Keratinocyte (primary cell): ENCODE measurements at regions not wholly inside any gene's neighbourhood (a gene's known extent, or its start where the extent isn't known, plus 50 kb on each side); places are given as distances from the start of the nearest gene placed in this dataset.

Experiments used
- DNase-seq: peaks from one replicate; pipeline ENCODE4 v3.0.0-alpha.2; 2011; ENCODE audit warnings: low read depth, missing footprints, low spot score
- FAIRE-seq: peaks from 2 replicates; lab custom pipeline; 2011; peaks lifted over from hg19 to GRCh38; lab: Jason Lieb, UNC
- H2AFZ ChIP-seq: 2 replicates; pipeline ENCODE4 v1.6.0; 2012; ENCODE audit warnings: low read length, control low read depth, inconsistent platforms; ENCODE audit not compliant: control insufficient read depth
- H3K27ac ChIP-seq: 2 replicates; pipeline ENCODE4 v1.5.1; 2011; ENCODE audit warnings: low read length; ENCODE audit not compliant: control insufficient read depth, insufficient read depth
- H3K27me3 ChIP-seq: 3 replicates; pipeline ENCODE4 v1.6.0; 2011; ENCODE audit warnings: low read length; ENCODE audit not compliant: control insufficient read depth, insufficient read depth; ENCODE audit errors: extremely low read depth
- H3K36me3 ChIP-seq, 2 experiments: 2 replicates in 1 of 2; 3 replicates in 1 of 2; pipeline ENCODE4 v1.5.1; 2011; ENCODE audit warnings: low read length in 2 of 2, mild to moderate bottlenecking in 1 of 2; ENCODE audit not compliant: control insufficient read depth in 2 of 2, insufficient read depth in 2 of 2; ENCODE audit errors: extremely low read depth in 1 of 2
- H3K4me1 ChIP-seq: 3 replicates; pipeline ENCODE4 v1.5.1; 2011; ENCODE audit warnings: low read length; ENCODE audit not compliant: control insufficient read depth, insufficient read depth; ENCODE audit errors: extremely low read depth
- H3K4me2 ChIP-seq: 3 replicates; pipeline ENCODE4 v1.6.0; 2011; ENCODE audit warnings: low read depth, low read length; ENCODE audit not compliant: control insufficient read depth, insufficient read depth; ENCODE audit errors: extremely low read depth
- H3K4me3 ChIP-seq, 3 experiments: fragments of 200-600 bp in 1 of 3; sonication (generic) in 1 of 3; 2 replicates in 2 of 3; 3 replicates in 1 of 3; pipeline ENCODE4 v1.5.1; 2011 to 2016; ENCODE audit warnings: low read length in 3 of 3, mild to moderate bottlenecking in 3 of 3, control low read depth in 2 of 3, inconsistent platforms in 1 of 3, low read depth in 1 of 3, mixed read lengths in 1 of 3, mixed run types in 1 of 3, moderate library complexity in 1 of 3; ENCODE audit not compliant: control insufficient read depth in 2 of 3, insufficient read depth in 2 of 3; ENCODE audit errors: extremely low read depth in 1 of 3
- H3K79me2 ChIP-seq: 2 replicates; pipeline ENCODE4 v1.6.0; 2012; ENCODE audit warnings: low read length; ENCODE audit not compliant: control insufficient read depth, insufficient read depth
- H3K9ac ChIP-seq: 3 replicates; pipeline ENCODE4 v1.6.0; 2011; ENCODE audit warnings: low read length; ENCODE audit not compliant: control insufficient read depth, insufficient read depth; ENCODE audit errors: extremely low read depth
- H3K9me1 ChIP-seq: 3 replicates; pipeline ENCODE4 v1.6.0; 2011; ENCODE audit warnings: low read length; ENCODE audit not compliant: control insufficient read depth, insufficient read depth; ENCODE audit errors: extremely low read depth
- H3K9me3 ChIP-seq: 2 replicates; pipeline ENCODE4 v1.5.1; 2012; ENCODE audit warnings: low read depth, low read length; ENCODE audit not compliant: control insufficient read depth
- H4K20me1 ChIP-seq: 3 replicates; pipeline ENCODE4 v1.6.0; 2011; ENCODE audit warnings: low read length; ENCODE audit not compliant: control insufficient read depth, insufficient read depth; ENCODE audit errors: extremely low read depth
- CTCF ChIP-seq, 3 experiments: IDR thresholded peaks in 1 of 3; conservative IDR thresholded peaks in 1 of 3; optimal IDR thresholded peaks in 1 of 3; 2 replicates in 2 of 3; 3 replicates in 1 of 3; pipeline versions ENCODE3 to v1.5.1; 2011; ENCODE audit warnings: low read length in 3 of 3, mild to moderate bottlenecking in 3 of 3, moderate library complexity in 2 of 3, control low read depth in 1 of 3, inconsistent platforms in 1 of 3; ENCODE audit not compliant: insufficient read depth in 2 of 3; ENCODE audit errors: extremely low read depth in 1 of 3
- EZH2 ChIP-seq: IDR thresholded peaks from one replicate; pipeline ENCODE4 v1.6.1; 2012; ENCODE audit warnings: inconsistent platforms, mild to moderate bottlenecking, low read length, moderate library complexity
- dilution Hi-C: fragments of 300-500 bp; cut with MboI; formaldehyde crosslinking; loops from one replicate; pipeline ENCODE4 v1.7.0; 2020; ENCODE audit warnings: low sequenced_read_pairs; ENCODE audit not compliant: extremely low pct_ligation_motif_present

GRCh38 chr18:27501671-27502070 lies 316.6 kb upstream of the CHST9 start:
- no peak for FAIRE-seq
- dilution Hi-C loops = no loop called here

GRCh38 chr18:27500531-27500930 lies 315.4 kb upstream of the CHST9 start:
- no peak overlapping the region for H3K4me2 ChIP-seq
- H4K20me1 ChIP-seq = no peaks in the 10 kb centered on the region
- no peaks in the 10 kb centered on the region for H3K79me2 ChIP-seq
- no peaks in the 10 kb centered on the region for H3K36me3 ChIP-seq
- dilution Hi-C loops = no loop called here
- FAIRE-seq = no peak
- no peaks in the 10 kb centered on the region for H3K4me1 ChIP-seq
- no peak for DNase-seq
- no peak overlapping the region for H3K4me3 ChIP-seq
- no peak for TF ChIP-seq EZH2
- TF ChIP-seq CTCF (optimal IDR thresholded peaks at IDR 0.05 in 1 of 3, IDR thresholded peaks at IDR 0.05 in 1 of 3, conservative IDR thresholded peaks at IDR 0.05 in 1 of 3; ENCODE audit: extremely low read depth in 1 of 3, insufficient read depth in 2 of 3, low read length in 3 of 3) = no peak
- no peak overlapping the region for H2AFZ ChIP-seq
- H3K9ac ChIP-seq = no peak overlapping the region
- H3K27ac ChIP-seq = no peak overlapping the region
- no peaks in the 10 kb centered on the region for H3K9me1 ChIP-seq
- no peaks in the 10 kb centered on the region for H3K9me3 ChIP-seq
- H3K27me3 ChIP-seq = no peaks in the 10 kb centered on the region

More at GRCh38 chr18:27501671-27502070, 316.6 kb upstream of the CHST9 start:
- TF ChIP-seq EZH2 (no peak), CTCF (optimal IDR thresholded peaks at IDR 0.05 in 1 of 3, IDR thresholded peaks at IDR 0.05 in 1 of 3, conservative IDR thresholded peaks at IDR 0.05 in 1 of 3; ENCODE audit: extremely low read depth in 1 of 3, insufficient read depth in 2 of 3, low read length in 3 of 3) (no peak)
- no peaks in the 10 kb centered on the region for H3K79me2 ChIP-seq
- DNase-seq = no peak
- H3K9me3 ChIP-seq = no peaks in the 10 kb centered on the region
- no peaks in the 10 kb centered on the region for H4K20me1 ChIP-seq
- H3K4me3 ChIP-seq = no peak overlapping the region
- no peaks in the 10 kb centered on the region for H3K36me3 ChIP-seq
- H3K9me1 ChIP-seq = no peaks in the 10 kb centered on the region
- H3K27ac ChIP-seq = no peak overlapping the region
- no peaks in the 10 kb centered on the region for H3K27me3 ChIP-seq
- H2AFZ ChIP-seq = no peak overlapping the region
- no peak overlapping the region for H3K4me2 ChIP-seq
- no peaks in the 10 kb centered on the region for H3K4me1 ChIP-seq
- H3K9ac ChIP-seq = no peak overlapping the region
